Thoracic aorta (tissue), 2 donors: ENCODE measurements at regions not wholly inside any gene's neighbourhood (a gene's known extent, or its start where the extent isn't known, plus 50 kb on each side); places are given as distances from the start of the nearest gene placed in this dataset.

Experiments
- ATAC-seq: fragments of 150-250 bp; one replicate; pipeline ENCODE4 v1.8.0; 2017; ENCODE audit warnings: low read depth; ENCODE audit not compliant: insufficient number of reproducible peaks, low FRiP score
- DNase-seq: peaks from one replicate; pipeline ENCODE4 v3.0.0-alpha.2; 2020; ENCODE audit warnings: low spot score
- H3K27ac ChIP-seq, 2 donors: fragments of 200-600 bp; sonication (generic); 1 replicate in 1 of 2; 2 replicates in 1 of 2; pipeline ENCODE4 v1.5.1; 2016; ENCODE audit warnings: mild to moderate bottlenecking in 2 of 2, moderate library complexity in 2 of 2
- H3K27me3 ChIP-seq: fragments of 200-600 bp; sonication (generic); replicated peaks from 2 replicates; pipeline ENCODE4 v1.6.0; 2016; ENCODE audit warnings: mild to moderate bottlenecking; ENCODE audit not compliant: insufficient read depth
- H3K36me3 ChIP-seq: fragments of 200-600 bp; sonication (generic); one replicate; pipeline ENCODE4 v1.5.1; 2016
- H3K4me1 ChIP-seq, 2 donors: fragments of 200-600 bp; sonication (generic); 1 replicate in 1 of 2; 2 replicates in 1 of 2; pipeline versions ENCODE4 v1.5.1 to v1.6.0; 2016; ENCODE audit warnings: low read depth in 2 of 2, mild to moderate bottlenecking in 1 of 2; ENCODE audit not compliant: control insufficient read depth in 1 of 2
- H3K4me3 ChIP-seq: fragments of 200-600 bp; sonication (generic); 2 replicates; pipeline ENCODE4 v1.5.1; 2016; ENCODE audit warnings: mild to moderate bottlenecking
- H3K9me3 ChIP-seq: fragments of 200-600 bp; sonication (generic); 2 replicates; pipeline ENCODE4 v1.5.1; 2016
- CTCF ChIP-seq: fragments of 200-600 bp; sonication (generic); IDR thresholded peaks from one replicate; pipeline ENCODE4 v1.5.1; 2019; ENCODE audit warnings: antibody characterized with exemption

DNA sequence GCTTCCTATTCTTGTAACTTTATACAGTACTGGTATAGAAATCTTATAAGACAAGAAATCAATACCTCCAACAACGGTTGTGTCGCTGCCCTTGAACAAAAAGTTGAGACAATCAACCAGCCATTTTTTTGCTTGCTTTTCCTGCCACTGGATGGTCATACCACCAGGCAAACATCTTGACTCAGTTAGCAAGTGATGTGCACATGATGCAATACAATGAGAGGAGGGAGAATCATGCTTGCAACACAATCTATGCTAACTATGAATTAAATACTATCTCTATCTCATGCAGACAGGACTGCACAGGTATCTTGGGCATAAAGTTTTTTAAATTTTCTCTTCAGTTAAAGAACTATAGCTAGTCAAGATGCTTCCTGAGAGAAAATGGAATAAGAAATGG is 877.7 kb upstream of the CITED2 start:
- H3K9me3 ChIP-seq: no peaks in the 10 kb centered on the region
- no peak for DNase-seq
- H3K27ac ChIP-seq: no peak overlapping the region
- no peak for TF ChIP-seq CTCF
- no peak for ATAC-seq
- no peak overlapping the region for H3K4me3 ChIP-seq
- H3K36me3 ChIP-seq: no peaks in the 10 kb centered on the region
- no peaks in the 10 kb centered on the region for H3K27me3 ChIP-seq
- no peaks in the 10 kb centered on the region for H3K4me1 ChIP-seq

- DNase-seq (no peak), ATAC-seq (no peak)
- Histone ChIP-seq H3K4me3 (no peak overlapping the region), H3K9me3 (no peaks in the 10 kb centered on the region), H3K36me3 (no peaks in the 10 kb centered on the region), H3K27ac (no peak overlapping the region), H3K4me1 (no peaks in the 10 kb centered on the region), H3K27me3 (no peaks in the 10 kb centered on the region)
- TF ChIP-seq CTCF: no peak
Observed at GRCh38 chr6:140245296-140246040, 871.0 kb upstream of the CITED2 start.

GRCh38 chr6:140237251-140237650 is 862.8 kb upstream of the CITED2 start:
- H3K27me3 ChIP-seq: no peaks in the 10 kb centered on the region
- no peak for ATAC-seq

DNA sequence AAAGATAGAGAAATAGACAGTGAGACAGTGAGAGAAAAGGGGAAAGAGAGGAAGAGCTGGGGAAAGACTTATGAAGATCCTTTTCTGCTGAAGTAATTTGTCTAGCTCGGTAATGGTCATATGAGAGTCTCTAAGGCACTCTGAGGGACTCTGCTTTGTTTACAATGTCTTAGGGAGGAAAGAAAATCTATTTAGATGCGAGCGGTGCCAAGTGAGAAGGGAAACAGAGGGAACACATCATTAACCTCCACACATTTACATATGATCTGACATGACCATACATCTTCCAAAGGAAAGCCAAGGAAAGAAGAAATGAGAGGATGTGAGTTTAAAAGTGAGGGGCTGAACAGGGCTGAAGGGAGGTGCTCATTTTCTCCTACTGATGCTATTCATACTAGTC is 862.3 kb upstream of the CITED2 start:
- no peak for TF ChIP-seq CTCF
- no peak for ATAC-seq

More at GRCh38 chr6:140237251-140237650, 862.8 kb upstream of the CITED2 start:
- DNase-seq: no peak
- Histone ChIP-seq H3K36me3 (no peaks in the 10 kb centered on the region), H3K4me3 (no peak overlapping the region), H3K4me1 (no peaks in the 10 kb centered on the region), H3K9me3 (peaks cover under 1% of the 10 kb centered on the region), H3K27ac (no peak overlapping the region)
- TF ChIP-seq CTCF: no peak

GRCh38 chr6:140230282-140230681 is 855.8 kb upstream of the CITED2 start:
- ATAC-seq: no peak
- no peak for TF ChIP-seq CTCF

More for the DNA sequence above, 862.3 kb upstream of the CITED2 start:
- H3K27me3 ChIP-seq: no peaks in the 10 kb centered on the region
- no peak overlapping the region for H3K4me3 ChIP-seq
- H3K4me1 ChIP-seq: no peaks in the 10 kb centered on the region
- H3K9me3 ChIP-seq: peaks cover 4% of the 10 kb centered on the region
- no peak overlapping the region for H3K27ac ChIP-seq
- no peak for DNase-seq
- no peaks in the 10 kb centered on the region for H3K36me3 ChIP-seq

More at GRCh38 chr6:140230282-140230681, 855.8 kb upstream of the CITED2 start:
- Histone ChIP-seq H3K36me3 (no peaks in the 10 kb centered on the region), H3K27ac (no peak overlapping the region), H3K4me3 (no peak overlapping the region), H3K4me1 (peaks cover 0 to 8% of the 10 kb centered on the region in 2 donors), H3K9me3 (peaks cover 4% of the 10 kb centered on the region), H3K27me3 (no peaks in the 10 kb centered on the region)
- no peak for DNase-seq
